Astrocyte of the cerebellum (primary cell): ENCODE measurements at regions not wholly inside any gene's neighbourhood (a gene's known extent, or its start where the extent isn't known, plus 50 kb on each side); places are given as distances from the start of the nearest gene placed in this dataset.

Source experiments
- DNase-seq: peaks from one replicate; pipeline ENCODE4 v3.0.0-alpha.2; 2011; ENCODE audit warnings: low read depth
- H3K4me3 ChIP-seq: 2 replicates; pipeline ENCODE4 v1.5.1; 2011; ENCODE audit warnings: mild to moderate bottlenecking, low read depth, low read length, moderate library complexity
- in situ Hi-C: cut with HindIII; loops from 2 replicates; pipeline ENCODE4 v1.10.0; 2017; ENCODE audit warnings: low sequenced_read_pairs
- TF ChIP-seq, protein P1 (sequence below): IDR thresholded peaks from 2 replicates; pipeline ENCODE4 v1.5.1; 2012; ENCODE audit warnings: low read length, low read depth, moderate library complexity, mild to moderate bottlenecking; ENCODE audit errors: missing control alignments

DNA sequence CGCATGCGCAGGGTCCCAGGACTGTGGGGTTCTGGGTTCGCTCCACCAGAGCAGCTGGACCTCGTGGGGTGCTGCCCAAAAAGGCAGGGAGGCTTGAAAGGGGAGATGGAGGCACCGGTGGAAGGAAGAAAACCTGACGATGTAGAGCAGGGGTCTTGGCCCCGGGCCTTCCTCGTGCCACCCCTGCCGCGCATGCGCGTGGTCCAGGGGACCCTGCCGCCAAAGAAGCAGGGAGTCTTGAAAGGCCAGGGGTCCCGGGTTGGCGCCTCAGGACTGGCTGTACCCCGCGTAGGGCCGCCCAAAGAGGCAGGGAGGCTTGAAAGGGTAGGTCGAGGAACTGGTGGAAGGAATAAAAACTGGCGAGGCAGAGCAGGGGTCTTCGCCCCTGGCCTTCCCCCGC is 321.0 kb downstream of the ALG10 start:
- in situ Hi-C loops = no loop called here
- DNase-seq = no peak
- no peak overlapping the region for H3K4me3 ChIP-seq
- TF ChIP-seq, protein P1, sequence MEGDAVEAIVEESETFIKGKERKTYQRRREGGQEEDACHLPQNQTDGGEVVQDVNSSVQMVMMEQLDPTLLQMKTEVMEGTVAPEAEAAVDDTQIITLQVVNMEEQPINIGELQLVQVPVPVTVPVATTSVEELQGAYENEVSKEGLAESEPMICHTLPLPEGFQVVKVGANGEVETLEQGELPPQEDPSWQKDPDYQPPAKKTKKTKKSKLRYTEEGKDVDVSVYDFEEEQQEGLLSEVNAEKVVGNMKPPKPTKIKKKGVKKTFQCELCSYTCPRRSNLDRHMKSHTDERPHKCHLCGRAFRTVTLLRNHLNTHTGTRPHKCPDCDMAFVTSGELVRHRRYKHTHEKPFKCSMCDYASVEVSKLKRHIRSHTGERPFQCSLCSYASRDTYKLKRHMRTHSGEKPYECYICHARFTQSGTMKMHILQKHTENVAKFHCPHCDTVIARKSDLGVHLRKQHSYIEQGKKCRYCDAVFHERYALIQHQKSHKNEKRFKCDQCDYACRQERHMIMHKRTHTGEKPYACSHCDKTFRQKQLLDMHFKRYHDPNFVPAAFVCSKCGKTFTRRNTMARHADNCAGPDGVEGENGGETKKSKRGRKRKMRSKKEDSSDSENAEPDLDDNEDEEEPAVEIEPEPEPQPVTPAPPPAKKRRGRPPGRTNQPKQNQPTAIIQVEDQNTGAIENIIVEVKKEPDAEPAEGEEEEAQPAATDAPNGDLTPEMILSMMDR = no peak

DNA sequence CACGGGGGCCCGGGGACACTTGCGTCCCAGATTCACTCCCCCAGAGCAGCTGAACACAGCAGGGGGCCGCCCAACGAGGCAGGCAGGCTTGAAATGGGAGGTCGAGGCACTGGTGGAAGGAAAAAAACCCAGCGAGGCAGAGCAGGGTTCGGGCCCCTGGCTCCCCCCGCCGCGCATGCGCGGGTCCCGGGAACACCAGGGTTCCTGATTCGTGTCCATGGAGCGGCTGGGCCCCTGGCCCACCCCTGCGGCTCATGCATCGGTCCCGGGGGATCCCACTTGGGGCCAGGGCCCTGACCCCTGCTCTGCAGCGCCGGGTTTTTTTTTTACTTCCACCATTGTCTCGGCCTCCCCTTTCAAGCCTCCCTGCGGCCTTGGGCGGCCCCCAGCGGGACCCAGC is 321.5 kb downstream of the ALG10 start:
- TF ChIP-seq, protein P1 = no peak
- in situ Hi-C loops = no loop called here
- no peak for DNase-seq
- H3K4me3 ChIP-seq = no peak overlapping the region

DNA sequence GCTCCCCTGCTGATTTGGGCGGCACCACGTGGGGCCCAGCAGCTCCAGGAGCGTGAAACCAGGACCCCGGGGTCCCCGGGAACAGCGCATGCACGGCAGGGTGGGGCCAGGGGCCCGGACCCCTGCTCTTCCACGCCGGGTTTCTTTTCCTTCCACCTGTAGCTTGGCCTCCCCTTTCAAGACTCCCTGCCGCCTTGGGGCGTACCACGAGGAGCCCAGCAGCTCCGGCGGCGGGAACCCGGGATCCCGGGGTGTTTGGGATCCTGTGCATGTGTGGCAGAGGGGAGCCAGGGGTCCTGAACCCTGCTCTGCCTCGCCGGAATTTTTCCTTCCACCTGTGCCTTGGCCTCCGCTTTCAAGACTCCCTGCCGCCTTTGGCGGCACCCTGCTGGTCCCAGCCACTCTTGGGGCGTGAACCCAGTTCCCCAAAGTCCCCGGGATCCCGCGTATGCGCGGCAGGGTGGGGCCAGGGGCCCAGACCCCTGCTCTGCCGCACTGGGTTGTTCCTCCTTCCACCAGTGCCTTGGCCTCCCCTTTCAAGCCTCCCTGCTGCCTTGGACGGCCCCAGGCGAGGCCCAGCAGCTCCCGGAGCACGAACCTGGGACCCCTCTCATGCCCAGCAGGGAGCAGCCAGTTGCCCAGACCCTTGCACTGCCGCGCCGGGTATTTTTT is 322.7 kb downstream of the ALG10 start:
- H3K4me3 ChIP-seq = no peak overlapping the region
- TF ChIP-seq, protein P1 = no peak
- no peak for DNase-seq
- in situ Hi-C loops = no loop called here

DNA sequence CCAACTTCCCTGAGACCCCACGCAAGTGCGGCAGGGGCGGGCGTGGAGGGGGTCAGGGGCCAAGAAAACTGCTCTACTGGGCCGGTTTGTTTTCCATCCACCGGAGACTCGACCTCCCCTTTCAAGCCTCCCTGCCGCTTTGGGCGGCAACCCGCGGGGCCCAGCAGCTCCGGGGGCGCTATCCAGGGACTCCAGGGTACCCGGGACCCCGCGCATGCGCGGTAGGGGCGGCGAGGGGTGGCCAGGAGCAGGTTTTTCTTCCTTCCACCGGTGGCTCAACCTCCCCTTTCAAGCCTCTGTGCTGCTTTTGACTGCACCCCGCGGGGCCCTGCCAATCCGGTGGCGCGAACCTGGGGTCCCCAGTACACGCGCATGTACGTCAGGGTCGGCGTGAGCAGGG is 323.5 kb downstream of the ALG10 start:
- in situ Hi-C loops = no loop called here
- H3K4me3 ChIP-seq = no peak overlapping the region
- TF ChIP-seq, protein P1 = no peak
- no peak for DNase-seq

DNA sequence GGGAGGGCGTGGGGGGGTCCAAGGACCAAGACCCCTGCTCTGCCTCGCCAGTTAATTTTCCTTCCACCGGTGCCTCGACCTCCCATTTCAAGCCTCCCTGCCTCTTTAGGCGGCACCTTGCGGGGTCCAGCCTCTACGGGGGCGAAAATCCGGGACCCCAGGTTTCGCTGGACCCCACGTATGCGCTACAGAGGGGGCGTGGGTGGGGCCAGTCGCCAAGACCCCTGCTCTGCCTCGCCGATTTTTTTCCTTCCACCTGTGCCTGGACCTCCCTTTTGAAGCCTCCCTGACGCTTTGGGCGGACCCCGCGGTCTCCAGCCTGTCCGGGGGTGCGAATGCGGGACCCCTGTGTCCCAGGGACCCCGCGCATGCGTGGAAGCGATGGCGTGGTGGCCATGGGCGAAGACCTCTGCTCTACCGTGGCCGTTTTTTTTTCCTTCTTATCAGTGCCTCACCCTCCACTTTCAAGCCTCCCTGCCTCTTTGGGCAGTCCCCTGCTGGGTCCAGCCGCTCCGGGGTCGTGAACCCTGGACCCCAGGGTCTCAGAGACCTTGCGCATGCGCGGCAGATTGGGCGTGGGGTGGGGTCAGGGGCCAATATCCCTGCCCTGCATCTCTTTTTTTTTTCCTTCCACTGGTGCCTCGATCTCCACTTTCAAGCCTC is 324.2 kb downstream of the ALG10 start:
- no peak overlapping the region for H3K4me3 ChIP-seq
- DNase-seq = no peak
- TF ChIP-seq, protein P1 = no peak
- in situ Hi-C loops = no loop called here

DNA sequence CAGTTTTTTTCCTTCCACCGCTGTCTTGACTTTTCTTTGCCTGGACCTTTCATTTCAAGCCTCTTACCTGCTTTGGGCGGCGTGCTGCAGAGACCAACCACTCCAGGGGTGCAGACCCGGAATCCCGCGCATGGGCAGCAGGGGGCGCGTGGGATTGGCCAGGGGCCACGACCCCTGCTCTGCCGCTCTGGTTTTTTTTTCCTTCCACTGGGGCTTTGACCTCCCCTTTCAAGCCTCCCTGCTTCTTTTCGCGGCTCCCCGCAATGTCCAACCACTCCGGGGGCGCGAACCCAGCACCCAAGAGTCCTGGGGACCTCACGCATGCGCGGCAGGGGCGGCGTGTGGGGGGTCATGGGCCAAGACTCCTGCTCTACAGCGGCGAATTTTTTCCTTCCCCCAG is 325.1 kb downstream of the ALG10 start:
- in situ Hi-C loops = no loop called here
- no peak for DNase-seq
- H3K4me3 ChIP-seq = no peak overlapping the region
- TF ChIP-seq, protein P1 = no peak
